Osteoblast (primary cell): ENCODE measurements at regions not wholly inside any gene's neighbourhood (a gene's known extent, or its start where the extent isn't known, plus 50 kb on each side); places are given as distances from the start of the nearest gene placed in this dataset.

Experiments
- DNase-seq: peaks from one replicate; pipeline ENCODE4 v3.0.0; 2011; ENCODE audit warnings: low spot score, mixed read lengths; ENCODE audit not compliant: insufficient read length; ENCODE audit errors: missing footprints
- H2AFZ ChIP-seq: 2 replicates; pipeline ENCODE4 v1.6.0; 2011; ENCODE audit warnings: mild to moderate bottlenecking, low read length
- H3K27ac ChIP-seq: 2 replicates; pipeline ENCODE4 v1.5.1; 2011; ENCODE audit warnings: mild to moderate bottlenecking, low read depth, low read length, moderate library complexity
- H3K27me3 ChIP-seq: 2 replicates; pipeline ENCODE4 v1.6.0; 2012; ENCODE audit warnings: mild to moderate bottlenecking, control low read depth, inconsistent platforms, low read length, moderate library complexity; ENCODE audit not compliant: insufficient read depth
- H3K36me3 ChIP-seq: 2 replicates; pipeline ENCODE4 v1.5.1; 2011; ENCODE audit warnings: mild to moderate bottlenecking, low read length, control low read depth, moderate library complexity; ENCODE audit not compliant: insufficient read depth
- H3K4me1 ChIP-seq: 2 replicates; pipeline ENCODE4 v1.5.1; 2011; ENCODE audit warnings: mild to moderate bottlenecking, low read length, control low read depth, moderate library complexity; ENCODE audit not compliant: insufficient read depth
- H3K4me2 ChIP-seq: 2 replicates; pipeline ENCODE4 v1.6.0; 2011; ENCODE audit warnings: mild to moderate bottlenecking, low read length; ENCODE audit not compliant: insufficient read depth
- H3K4me3 ChIP-seq: fragments of 200-600 bp; sonication (generic); 3 replicates; pipeline ENCODE4 v1.5.1; 2012; ENCODE audit warnings: mild to moderate bottlenecking, low read length, inconsistent platforms; ENCODE audit not compliant: insufficient read depth
- H3K79me2 ChIP-seq: 2 replicates; pipeline ENCODE4 v1.6.0; 2012; ENCODE audit warnings: mild to moderate bottlenecking, low read length, control low read depth, inconsistent platforms; ENCODE audit not compliant: insufficient read depth
- H3K9me3 ChIP-seq: 2 replicates; pipeline ENCODE4 v1.5.1; 2011; ENCODE audit warnings: low read depth, low read length, control low read depth
- H4K20me1 ChIP-seq: 2 replicates; pipeline ENCODE4 v1.6.0; 2012; ENCODE audit warnings: mild to moderate bottlenecking, low read length, control low read depth; ENCODE audit not compliant: insufficient read depth
- TF ChIP-seq, protein P1 (sequence below): IDR thresholded peaks from 2 replicates; pipeline ENCODE4 v1.5.1; 2011; ENCODE audit warnings: mild to moderate bottlenecking, low read depth, low read length, moderate library complexity; ENCODE audit errors: extremely low read depth

GRCh38 chr4:137043184-137043583, 489.1 kb downstream of the PCDH18 start:
- no peaks in the 10 kb centered on the region for H4K20me1 ChIP-seq
- TF ChIP-seq, protein P1, sequence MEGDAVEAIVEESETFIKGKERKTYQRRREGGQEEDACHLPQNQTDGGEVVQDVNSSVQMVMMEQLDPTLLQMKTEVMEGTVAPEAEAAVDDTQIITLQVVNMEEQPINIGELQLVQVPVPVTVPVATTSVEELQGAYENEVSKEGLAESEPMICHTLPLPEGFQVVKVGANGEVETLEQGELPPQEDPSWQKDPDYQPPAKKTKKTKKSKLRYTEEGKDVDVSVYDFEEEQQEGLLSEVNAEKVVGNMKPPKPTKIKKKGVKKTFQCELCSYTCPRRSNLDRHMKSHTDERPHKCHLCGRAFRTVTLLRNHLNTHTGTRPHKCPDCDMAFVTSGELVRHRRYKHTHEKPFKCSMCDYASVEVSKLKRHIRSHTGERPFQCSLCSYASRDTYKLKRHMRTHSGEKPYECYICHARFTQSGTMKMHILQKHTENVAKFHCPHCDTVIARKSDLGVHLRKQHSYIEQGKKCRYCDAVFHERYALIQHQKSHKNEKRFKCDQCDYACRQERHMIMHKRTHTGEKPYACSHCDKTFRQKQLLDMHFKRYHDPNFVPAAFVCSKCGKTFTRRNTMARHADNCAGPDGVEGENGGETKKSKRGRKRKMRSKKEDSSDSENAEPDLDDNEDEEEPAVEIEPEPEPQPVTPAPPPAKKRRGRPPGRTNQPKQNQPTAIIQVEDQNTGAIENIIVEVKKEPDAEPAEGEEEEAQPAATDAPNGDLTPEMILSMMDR, result no peak
- H3K4me1 ChIP-seq, result no peaks in the 10 kb centered on the region
- no peak overlapping the region for H3K27ac ChIP-seq
- no peak overlapping the region for H3K4me2 ChIP-seq
- H2AFZ ChIP-seq, result no peak overlapping the region
- H3K36me3 ChIP-seq, result no peaks in the 10 kb centered on the region
- DNase-seq, result no peak
- H3K79me2 ChIP-seq, result no peaks in the 10 kb centered on the region
- no peak overlapping the region for H3K4me3 ChIP-seq
- no peaks in the 10 kb centered on the region for H3K9me3 ChIP-seq
- no peaks in the 10 kb centered on the region for H3K27me3 ChIP-seq

- no peak overlapping the region for H3K4me3 ChIP-seq
- TF ChIP-seq, protein P1, result no peak
- DNase-seq, result no peak
- H3K4me2 ChIP-seq, result no peak overlapping the region
- no peaks in the 10 kb centered on the region for H3K4me1 ChIP-seq
- H2AFZ ChIP-seq, result no peak overlapping the region
- no peak overlapping the region for H3K27ac ChIP-seq
- no peaks in the 10 kb centered on the region for H4K20me1 ChIP-seq
- H3K36me3 ChIP-seq, result no peaks in the 10 kb centered on the region
- no peaks in the 10 kb centered on the region for H3K27me3 ChIP-seq
- H3K9me3 ChIP-seq, result no peaks in the 10 kb centered on the region
- no peaks in the 10 kb centered on the region for H3K79me2 ChIP-seq
These were observed 492.9 kb downstream of the PCDH18 start for GRCh38 chr4:137039370-137039769.

- TF ChIP-seq, protein P1, result no peak
- no peaks in the 10 kb centered on the region for H3K9me3 ChIP-seq
- no peaks in the 10 kb centered on the region for H3K4me1 ChIP-seq
- no peak for DNase-seq
- no peaks in the 10 kb centered on the region for H3K36me3 ChIP-seq
- no peak overlapping the region for H3K4me2 ChIP-seq
- H3K79me2 ChIP-seq, result no peaks in the 10 kb centered on the region
- H2AFZ ChIP-seq, result no peak overlapping the region
- H3K27ac ChIP-seq, result no peak overlapping the region
- H4K20me1 ChIP-seq, result no peaks in the 10 kb centered on the region
- no peak overlapping the region for H3K4me3 ChIP-seq
- H3K27me3 ChIP-seq, result no peaks in the 10 kb centered on the region
These were observed 500.1 kb downstream of the PCDH18 start for GRCh38 chr4:137032222-137032621.

DNA sequence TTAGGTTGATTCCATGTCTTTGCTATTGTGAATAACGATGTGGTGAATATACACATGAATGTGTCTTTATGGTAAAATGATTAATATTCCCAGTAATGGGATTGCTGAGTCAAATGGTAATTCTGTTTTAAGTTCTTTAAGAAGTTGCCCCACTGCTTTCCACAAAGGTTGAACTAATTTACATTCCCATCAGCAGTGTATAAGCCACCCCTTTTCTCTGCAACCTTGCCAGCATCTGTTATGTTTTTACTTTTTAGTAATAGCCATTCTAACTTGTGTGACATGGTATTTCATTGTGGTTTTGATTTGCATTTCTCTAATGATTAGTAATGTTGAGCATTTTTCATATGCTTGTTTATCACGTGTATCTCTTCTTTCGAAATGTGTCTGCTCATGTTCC, 503.3 kb downstream of the PCDH18 start:
- TF ChIP-seq, protein P1, result no peak
- Histone ChIP-seq H3K79me2 (no peaks in the 10 kb centered on the region), H3K9me3 (no peaks in the 10 kb centered on the region), H3K4me1 (no peaks in the 10 kb centered on the region), H3K4me2 (no peak overlapping the region), H3K27me3 (no peaks in the 10 kb centered on the region), H4K20me1 (no peaks in the 10 kb centered on the region), H3K4me3 (no peak overlapping the region), H3K27ac (no peak overlapping the region), H2AFZ (no peak overlapping the region), H3K36me3 (no peaks in the 10 kb centered on the region)
- DNase-seq, result no peak
